ENCODE measurements at regions not wholly inside any gene's neighbourhood (a gene's known extent, or its start where the extent isn't known, plus 50 kb on each side); places are given as distances from the start of the nearest gene placed in this dataset.

GRCh38 chr12:111105294-111105693, 184.9 kb upstream of the MYL2 start:
- no peak for DNase-seq
- H3K36me3 Mint-ChIP-seq (ENCODE audit: low read depth): no peaks in the 10 kb centered on the region
- H3K4me1 Mint-ChIP-seq (ENCODE audit: low read depth): no peaks in the 10 kb centered on the region
- no peaks in the 10 kb centered on the region; the same call in 1 of the 2 replicates for H3K9me3 Mint-ChIP-seq
- H3K27ac Mint-ChIP-seq: no peak overlapping the region
- no peak for TF ChIP-seq CTCF (IDR thresholded peaks at IDR 0.05)
- H3K4me3 Mint-ChIP-seq: no peak overlapping the region
- H3K27me3 Mint-ChIP-seq (ENCODE audit: insufficient read depth): peaks cover 25% of the 10 kb centered on the region

GRCh38 chr12:111103583-111103982, 183.2 kb upstream of the MYL2 start:
- H3K4me3 Mint-ChIP-seq: no peak overlapping the region
- H3K9me3 Mint-ChIP-seq: no peaks in the 10 kb centered on the region; the same call in 1 of the 2 replicates
- no peak overlapping the region for H3K27ac Mint-ChIP-seq
- no peaks in the 10 kb centered on the region for H3K4me1 Mint-ChIP-seq (ENCODE audit: low read depth)
- H3K36me3 Mint-ChIP-seq (ENCODE audit: low read depth): no peaks in the 10 kb centered on the region
- peaks cover 32% of the 10 kb centered on the region for H3K27me3 Mint-ChIP-seq (ENCODE audit: insufficient read depth)
- TF ChIP-seq CTCF (IDR thresholded peaks at IDR 0.05): no peak
- no peak for DNase-seq

GRCh38 chr12:111102102-111102739, 181.8 kb upstream of the MYL2 start:
- Mint-ChIP-seq H3K9me3 (no peaks in the 10 kb centered on the region), H3K4me1 (ENCODE audit: low read depth) (no peaks in the 10 kb centered on the region), H3K27ac (no peak overlapping the region), H3K36me3 (ENCODE audit: low read depth) (no peaks in the 10 kb centered on the region), H3K27me3 (ENCODE audit: insufficient read depth) (peaks cover 37% of the 10 kb centered on the region), H3K4me3 (no peak overlapping the region)
- no peak for TF ChIP-seq CTCF (IDR thresholded peaks at IDR 0.05)
- DNase-seq: no peak

- DNase-seq: no peak
- no peak for TF ChIP-seq CTCF (IDR thresholded peaks at IDR 0.05)
- Mint-ChIP-seq H3K36me3 (ENCODE audit: low read depth) (no peaks in the 10 kb centered on the region), H3K9me3 (no peaks in the 10 kb centered on the region), H3K4me1 (ENCODE audit: low read depth) (no peaks in the 10 kb centered on the region), H3K27me3 (ENCODE audit: insufficient read depth) (peaks cover 41% of the 10 kb centered on the region), H3K27ac (no peak overlapping the region), H3K4me3 (no peak overlapping the region)
Measured at GRCh38 chr12:111101003-111101402, 180.6 kb upstream of the MYL2 start.

GRCh38 chr12:111100554-111100953, 180.2 kb upstream of the MYL2 start:
- Mint-ChIP-seq H3K27me3 (ENCODE audit: insufficient read depth) (peaks cover 45% of the 10 kb centered on the region), H3K4me1 (ENCODE audit: low read depth) (no peaks in the 10 kb centered on the region), H3K9me3 (no peaks in the 10 kb centered on the region), H3K27ac (no peak overlapping the region), H3K36me3 (ENCODE audit: low read depth) (no peaks in the 10 kb centered on the region), H3K4me3 (no peak overlapping the region)
- no peak for TF ChIP-seq CTCF (IDR thresholded peaks at IDR 0.05)
- no peak for DNase-seq

GRCh38 chr12:111100003-111100402, 179.6 kb upstream of the MYL2 start:
- no peak overlapping the region for H3K27ac Mint-ChIP-seq
- no peaks in the 10 kb centered on the region for H3K36me3 Mint-ChIP-seq (ENCODE audit: low read depth)
- H3K27me3 Mint-ChIP-seq (ENCODE audit: insufficient read depth): peaks cover 48% of the 10 kb centered on the region
- no peak for DNase-seq
- H3K9me3 Mint-ChIP-seq: no peaks in the 10 kb centered on the region
- no peak overlapping the region for H3K4me3 Mint-ChIP-seq
- no peak for TF ChIP-seq CTCF (IDR thresholded peaks at IDR 0.05)
- H3K4me1 Mint-ChIP-seq (ENCODE audit: low read depth): no peaks in the 10 kb centered on the region
